ENCODE measurements at regions not wholly inside any gene's neighbourhood (a gene's known extent, or its start where the extent isn't known, plus 50 kb on each side); places are given as distances from the start of the nearest gene placed in this dataset.

- DNase-seq: no peak
Measured at GRCh38 chr10:10207538-10207937, 810.1 kb upstream of the CELF2 start.

- no peak for DNase-seq
Measured at GRCh38 chr10:10208196-10208595, 809.5 kb upstream of the CELF2 start.

- no peak for DNase-seq
Measured at GRCh38 chr10:10209167-10209566, 808.5 kb upstream of the CELF2 start.

- no peak for DNase-seq
Measured at GRCh38 chr10:10211409-10211808, 806.3 kb upstream of the CELF2 start.

- no peak for DNase-seq
Measured at GRCh38 chr10:10213237-10213636, 804.4 kb upstream of the CELF2 start.

GRCh38 chr10:10222304-10222841 lies 795.3 kb upstream of the CELF2 start:
- DNase-seq: no peak

- no peak for DNase-seq
Measured at GRCh38 chr10:10223131-10223530, 794.5 kb upstream of the CELF2 start.

- no peak for DNase-seq
Measured at GRCh38 chr10:10225136-10225676, 792.5 kb upstream of the CELF2 start.

GRCh38 chr10:10233229-10233628 lies 784.4 kb upstream of the CELF2 start:
- DNase-seq: no peak

GRCh38 chr10:10235003-10235402 lies 782.7 kb upstream of the CELF2 start:
- DNase-seq: no peak

GRCh38 chr10:10247585-10247984 lies 770.1 kb upstream of the CELF2 start:
- no peak for DNase-seq

- DNase-seq: no peak
Measured at GRCh38 chr10:10256860-10257259, 760.8 kb upstream of the CELF2 start.

- DNase-seq: no peak
Measured at GRCh38 chr10:10259013-10259412, 758.7 kb upstream of the CELF2 start.

- no peak for DNase-seq
Measured at GRCh38 chr10:10270126-10271050, 747.3 kb upstream of the CELF2 start.

GRCh38 chr10:10271639-10272192 lies 746.0 kb upstream of the CELF2 start:
- DNase-seq: no peak

- no peak for DNase-seq
Measured at GRCh38 chr10:10273661-10274060, 744.0 kb upstream of the CELF2 start.

GRCh38 chr10:10279906-10280305 lies 737.8 kb upstream of the CELF2 start:
- no peak for DNase-seq

- DNase-seq: no peak
Measured at GRCh38 chr10:10292501-10292900, 725.2 kb upstream of the CELF2 start.

- DNase-seq: no peak
Measured at GRCh38 chr10:10293041-10293440, 724.6 kb upstream of the CELF2 start.

GRCh38 chr10:10293481-10293951 lies 724.2 kb upstream of the CELF2 start:
- no peak for DNase-seq

GRCh38 chr10:10294184-10294880 lies 723.3 kb upstream of the CELF2 start:
- DNase-seq: no peak

- DNase-seq: no peak
Measured at GRCh38 chr10:10294881-10295529, 722.7 kb upstream of the CELF2 start.

GRCh38 chr10:10295537-10295936 lies 722.1 kb upstream of the CELF2 start:
- no peak for DNase-seq

All from activated gamma-delta T cell (primary cell).